ENCODE measurements at regions not wholly inside any gene's neighbourhood (a gene's known extent, or its start where the extent isn't known, plus 50 kb on each side); places are given as distances from the start of the nearest gene placed in this dataset.

GRCh38 chr3:188947401-188948280 is 224.1 kb upstream of the TPRG1 start:
- TF ChIP-seq, protein P1, sequence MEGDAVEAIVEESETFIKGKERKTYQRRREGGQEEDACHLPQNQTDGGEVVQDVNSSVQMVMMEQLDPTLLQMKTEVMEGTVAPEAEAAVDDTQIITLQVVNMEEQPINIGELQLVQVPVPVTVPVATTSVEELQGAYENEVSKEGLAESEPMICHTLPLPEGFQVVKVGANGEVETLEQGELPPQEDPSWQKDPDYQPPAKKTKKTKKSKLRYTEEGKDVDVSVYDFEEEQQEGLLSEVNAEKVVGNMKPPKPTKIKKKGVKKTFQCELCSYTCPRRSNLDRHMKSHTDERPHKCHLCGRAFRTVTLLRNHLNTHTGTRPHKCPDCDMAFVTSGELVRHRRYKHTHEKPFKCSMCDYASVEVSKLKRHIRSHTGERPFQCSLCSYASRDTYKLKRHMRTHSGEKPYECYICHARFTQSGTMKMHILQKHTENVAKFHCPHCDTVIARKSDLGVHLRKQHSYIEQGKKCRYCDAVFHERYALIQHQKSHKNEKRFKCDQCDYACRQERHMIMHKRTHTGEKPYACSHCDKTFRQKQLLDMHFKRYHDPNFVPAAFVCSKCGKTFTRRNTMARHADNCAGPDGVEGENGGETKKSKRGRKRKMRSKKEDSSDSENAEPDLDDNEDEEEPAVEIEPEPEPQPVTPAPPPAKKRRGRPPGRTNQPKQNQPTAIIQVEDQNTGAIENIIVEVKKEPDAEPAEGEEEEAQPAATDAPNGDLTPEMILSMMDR (IDR thresholded peaks at IDR 0.05; ENCODE audit: insufficient read depth in 1 of 2, low read depth in 1 of 2, low read length in 1 of 2, severe bottlenecking in 1 of 2, unreplicated experiment in 1 of 2): peak; percentile 30 to 39
- Histone ChIP-seq H3K4me1 (peaks cover 30% of the 10 kb centered on the region), H3K4me3 (ENCODE audit: low read depth, low read length) (peak overlapping the region; percentile 46), H3K36me3 (ENCODE audit: control insufficient read depth, insufficient read depth, low read length) (no peaks in the 10 kb centered on the region), H3K9me3 (no peaks in the 10 kb centered on the region), H3K27me3 (replicated peaks; ENCODE audit: control insufficient read depth, insufficient read depth, low read length) (no peaks in the 10 kb centered on the region)
- intact Hi-C loops (cut with micrococcal nuclease; ENCODE audit: unreplicated experiment): loop anchor here (1.0 to 5.0 kb wide), 4 partner anchors 29 to 201 kb away; no protein-coding TSS in a partner anchor
- BruUV-seq (replicated peaks): no TSS peak
- H3K4me1 Mint-ChIP-seq (ENCODE audit: low read depth, unreplicated experiment): peaks cover 19% of the 10 kb centered on the region
- H3K27me3 Mint-ChIP-seq (ENCODE audit: insufficient read depth, unreplicated experiment): no peaks in the 10 kb centered on the region
- peaks cover 7% of the 10 kb centered on the region for H3K36me3 Mint-ChIP-seq (ENCODE audit: insufficient read depth, unreplicated experiment)
- ChIA-PET POLR2A (interaction anchor here (0.6 to 1.0 kb wide), 3 partner anchors 176 to 1191 kb away, joined by 3 to 19 read pairs (median 3); no protein-coding TSS in a partner anchor), CTCF (interaction anchor here (0.6 to 1.5 kb wide), 3 partner anchors 28 to 1209 kb away, joined by 3 to 4 read pairs (median 4); no protein-coding TSS in a partner anchor)
- DNase-seq: peak; percentile 83 to 86
- H3K4me3 Mint-ChIP-seq (ENCODE audit: unreplicated experiment): peak overlapping the region; percentile 61
- H3K9me3 Mint-ChIP-seq (ENCODE audit: unreplicated experiment): no peaks in the 10 kb centered on the region
- H3K27ac Mint-ChIP-seq (ENCODE audit: unreplicated experiment): peak overlapping the region; percentile 62

- Mint-ChIP-seq H3K36me3 (ENCODE audit: insufficient read depth, unreplicated experiment) (peaks cover 7% of the 10 kb centered on the region), H3K27ac (ENCODE audit: unreplicated experiment) (peak overlapping the region; percentile 62), H3K4me1 (ENCODE audit: low read depth, unreplicated experiment) (peaks cover 19% of the 10 kb centered on the region), H3K27me3 (ENCODE audit: insufficient read depth, unreplicated experiment) (no peaks in the 10 kb centered on the region), H3K4me3 (ENCODE audit: unreplicated experiment) (peak overlapping the region; percentile 61), H3K9me3 (ENCODE audit: unreplicated experiment) (no peaks in the 10 kb centered on the region)
- intact Hi-C loops (cut with micrococcal nuclease; ENCODE audit: unreplicated experiment): loop anchor here (1.0 to 5.0 kb wide), 2 partner anchors 66 to 202 kb away; no protein-coding TSS in a partner anchor
- TSS peak; percentile 69 for BruUV-seq (replicated peaks)
- Histone ChIP-seq H3K4me3 (ENCODE audit: low read depth, low read length) (peak overlapping the region; percentile 46), H3K27me3 (replicated peaks; ENCODE audit: control insufficient read depth, insufficient read depth, low read length) (no peaks in the 10 kb centered on the region), H3K4me1 (peaks cover 30% of the 10 kb centered on the region), H3K9me3 (no peaks in the 10 kb centered on the region), H3K36me3 (ENCODE audit: control insufficient read depth, insufficient read depth, low read length) (no peaks in the 10 kb centered on the region)
- no peak for DNase-seq
- POLR2A ChIA-PET: no interaction called here
- TF ChIP-seq, protein P1 (IDR thresholded peaks at IDR 0.05; ENCODE audit: insufficient read depth in 1 of 2, low read depth in 1 of 2, low read length in 1 of 2, severe bottlenecking in 1 of 2, unreplicated experiment in 1 of 2): no peak
- CTCF ChIA-PET: interaction anchor here (0.6 to 1.5 kb wide), 2 partner anchors 29 to 1210 kb away, joined by 4 read pairs; no protein-coding TSS in a partner anchor
These were observed 223.3 kb upstream of the TPRG1 start for GRCh38 chr3:188948281-188948996.

DNA sequence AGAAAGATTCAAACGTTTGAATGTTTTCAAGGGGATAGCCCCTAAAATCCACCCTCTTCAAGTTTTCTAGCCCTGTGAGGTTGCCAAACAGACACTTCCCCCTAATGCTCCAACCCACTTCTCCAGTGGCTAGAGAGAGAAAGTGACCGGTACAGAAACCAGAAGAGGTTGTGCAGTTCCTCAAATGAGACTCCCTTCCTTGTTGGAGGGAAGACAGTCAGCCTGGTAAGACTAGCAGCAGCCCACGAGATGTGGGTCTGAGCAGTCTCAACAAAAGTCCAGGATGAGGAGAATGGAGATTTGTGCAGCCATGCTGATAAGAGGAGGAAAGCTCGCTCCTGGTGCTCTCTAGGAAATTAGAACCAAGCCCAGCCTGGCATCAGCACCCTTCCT is 222.8 kb upstream of the TPRG1 start:
- TF ChIP-seq, protein P1 (IDR thresholded peaks at IDR 0.05; ENCODE audit: insufficient read depth in 1 of 2, low read depth in 1 of 2, low read length in 1 of 2, severe bottlenecking in 1 of 2, unreplicated experiment in 1 of 2): no peak
- H3K4me1 ChIP-seq: peaks cover 30% of the 10 kb centered on the region
- peaks cover 7% of the 10 kb centered on the region for H3K36me3 Mint-ChIP-seq (ENCODE audit: insufficient read depth, unreplicated experiment)
- peak overlapping the region; percentile 61 for H3K4me3 Mint-ChIP-seq (ENCODE audit: unreplicated experiment)
- H3K27me3 Mint-ChIP-seq (ENCODE audit: insufficient read depth, unreplicated experiment): no peaks in the 10 kb centered on the region
- H3K36me3 ChIP-seq (ENCODE audit: control insufficient read depth, insufficient read depth, low read length): no peaks in the 10 kb centered on the region
- intact Hi-C loops (cut with micrococcal nuclease; ENCODE audit: unreplicated experiment): loop anchor here (1.0 to 5.0 kb wide), 2 partner anchors 67 to 203 kb away; no protein-coding TSS in a partner anchor
- H3K4me1 Mint-ChIP-seq (ENCODE audit: low read depth, unreplicated experiment): peaks cover 19% of the 10 kb centered on the region
- DNase-seq: no peak
- no peaks in the 10 kb centered on the region for H3K9me3 Mint-ChIP-seq (ENCODE audit: unreplicated experiment)
- no peaks in the 10 kb centered on the region for H3K9me3 ChIP-seq
- no TSS peak for BruUV-seq (replicated peaks)
- CTCF ChIA-PET: no interaction called here
- POLR2A ChIA-PET: no interaction called here
- H3K27ac Mint-ChIP-seq (ENCODE audit: unreplicated experiment): peak overlapping the region; percentile 71
- no peaks in the 10 kb centered on the region for H3K27me3 ChIP-seq (replicated peaks; ENCODE audit: control insufficient read depth, insufficient read depth, low read length)
- H3K4me3 ChIP-seq (ENCODE audit: low read depth, low read length): no peak overlapping the region
